HK-2 (cell line): ENCODE measurements at regions not wholly inside any gene's neighbourhood (a gene's known extent, or its start where the extent isn't known, plus 50 kb on each side); places are given as distances from the start of the nearest gene placed in this dataset.
"Not testable (repeated sequence)": the region's sequence is repeated elsewhere in the genome, so short reads cannot be mapped to it uniquely, and the experiment has no call there.

Experiments
- DNase-seq: peaks from one replicate; pipeline ENCODE4 v3.0.0-alpha.2; 2018; ENCODE audit not compliant: unreplicated experiment

GRCh38 chr2:111316881-111317549 is 196.3 kb downstream of the BCL2L11 start:
- DNase-seq: not testable (repeated sequence)

- not testable (repeated sequence) for DNase-seq
Observed at GRCh38 chr2:111319552-111319951, 198.8 kb downstream of the BCL2L11 start.

GRCh38 chr2:111320264-111320663 is 199.6 kb downstream of the BCL2L11 start:
- not testable (repeated sequence) for DNase-seq

- peak; percentile 25 for DNase-seq
Observed at GRCh38 chr2:111320965-111321364, 200.3 kb downstream of the BCL2L11 start.

GRCh38 chr2:111323384-111323783 is 202.7 kb downstream of the BCL2L11 start:
- DNase-seq: not testable (repeated sequence)

GRCh38 chr2:111327726-111328125 is 207.0 kb downstream of the BCL2L11 start:
- not testable (repeated sequence) for DNase-seq

- not testable (repeated sequence) for DNase-seq
Observed at GRCh38 chr2:111329309-111329708, 208.6 kb downstream of the BCL2L11 start.

- DNase-seq: not testable (repeated sequence)
Observed at GRCh38 chr2:111331099-111331724, 210.5 kb downstream of the BCL2L11 start.

GRCh38 chr2:111335220-111335907 is 214.7 kb downstream of the BCL2L11 start:
- DNase-seq: not testable (repeated sequence)

- not testable (repeated sequence) for DNase-seq
Observed at GRCh38 chr2:111338474-111338873, 217.8 kb downstream of the BCL2L11 start.

GRCh38 chr2:111339476-111339875 is 218.8 kb downstream of the BCL2L11 start:
- not testable (repeated sequence) for DNase-seq

- DNase-seq: not testable (repeated sequence)
Observed at GRCh38 chr2:111344590-111344989, 223.9 kb downstream of the BCL2L11 start.

- not testable (repeated sequence) for DNase-seq
Observed at GRCh38 chr2:111345439-111345838, 224.7 kb downstream of the BCL2L11 start.

- DNase-seq: not testable (repeated sequence)
Observed at GRCh38 chr2:111346018-111346930, 225.6 kb downstream of the BCL2L11 start.

GRCh38 chr2:111347695-111348094 is 227.0 kb downstream of the BCL2L11 start:
- not testable (repeated sequence) for DNase-seq

GRCh38 chr2:111348316-111348715 is 227.6 kb downstream of the BCL2L11 start:
- DNase-seq: not testable (repeated sequence)

GRCh38 chr2:111355022-111355817 is 234.5 kb downstream of the BCL2L11 start:
- DNase-seq: not testable (repeated sequence)

- DNase-seq: not testable (repeated sequence)
Observed at GRCh38 chr2:111355823-111356511, 235.3 kb downstream of the BCL2L11 start.

GRCh38 chr2:111356512-111357031 is 235.9 kb downstream of the BCL2L11 start:
- peak; percentile 3 for DNase-seq
